ENCODE measurements at regions not wholly inside any gene's neighbourhood (a gene's known extent, or its start where the extent isn't known, plus 50 kb on each side); places are given as distances from the start of the nearest gene placed in this dataset.

DNA sequence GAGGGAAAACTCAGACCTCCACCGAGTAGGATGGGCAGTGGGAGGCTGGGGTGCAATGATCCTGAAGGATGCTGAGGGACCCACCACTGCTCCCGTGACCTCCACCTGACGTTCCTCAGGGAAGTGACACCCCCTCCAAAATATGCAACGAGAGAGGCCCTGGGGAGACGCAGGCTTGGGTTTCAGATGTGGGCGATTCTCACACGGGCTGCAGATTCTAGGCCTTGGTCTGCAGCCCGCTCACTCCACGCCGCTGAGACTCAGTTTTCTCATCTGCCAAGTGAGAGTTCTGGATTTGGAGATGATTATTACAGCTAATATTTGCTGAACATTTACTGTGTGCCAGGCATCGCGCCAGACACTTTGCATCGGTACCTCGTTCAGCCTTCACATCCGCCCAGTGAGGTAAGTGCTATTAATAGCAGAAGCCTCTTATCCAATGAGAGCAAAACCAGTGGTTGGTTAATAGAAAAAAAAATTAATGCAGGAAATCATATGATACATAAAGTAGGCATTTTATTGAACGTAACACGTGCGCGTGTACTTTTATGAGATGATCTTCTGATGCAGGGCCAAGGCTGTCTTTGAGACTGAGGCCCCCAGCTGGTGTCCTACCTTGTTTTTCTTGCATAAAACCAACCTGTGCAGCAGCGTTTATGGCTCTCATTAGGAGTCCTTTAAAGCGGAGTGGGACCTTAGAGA lies 102.0 kb upstream of the RUNX3 start:
- TF ChIP-seq POLR2A (IDR thresholded peaks at IDR 0.05; ENCODE audit: low read length) (no peak), GATA1 (IDR thresholded peaks at IDR 0.05; ENCODE audit: low read depth, low read length) (no peak)
